GM21737 (cell line): ENCODE measurements at regions not wholly inside any gene's neighbourhood (a gene's known extent, or its start where the extent isn't known, plus 50 kb on each side); places are given as distances from the start of the nearest gene placed in this dataset.

ENCODE experiments used
- ATAC-seq: cut with Tn5 transposase; IDR thresholded peaks from one replicate; pipeline ENCODE4 v1.9.1; 2021; ENCODE audit warnings: mild to moderate bottlenecking, moderate library complexity; ENCODE audit not compliant: unreplicated experiment

DNA sequence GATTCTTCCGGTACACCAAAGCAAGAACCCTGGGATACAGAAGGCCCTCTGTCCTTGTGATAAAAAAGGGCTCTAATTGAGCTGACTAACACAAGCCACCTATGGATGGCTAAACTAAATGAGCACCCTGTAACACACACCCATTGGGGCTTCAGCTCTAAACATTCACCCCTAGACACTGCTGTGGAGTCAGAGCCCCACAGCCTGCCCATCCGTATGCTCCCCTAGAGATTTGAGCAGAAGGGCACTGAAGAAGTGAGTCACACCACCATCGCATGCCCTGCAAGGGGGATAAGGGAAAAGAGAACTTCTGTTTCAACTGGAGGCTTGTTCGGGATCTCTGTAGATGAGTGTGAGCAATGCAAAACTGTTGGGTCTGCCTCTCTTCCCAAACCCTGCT, 545.2 kb downstream of the KCTD8 start:
- no peak for ATAC-seq

DNA sequence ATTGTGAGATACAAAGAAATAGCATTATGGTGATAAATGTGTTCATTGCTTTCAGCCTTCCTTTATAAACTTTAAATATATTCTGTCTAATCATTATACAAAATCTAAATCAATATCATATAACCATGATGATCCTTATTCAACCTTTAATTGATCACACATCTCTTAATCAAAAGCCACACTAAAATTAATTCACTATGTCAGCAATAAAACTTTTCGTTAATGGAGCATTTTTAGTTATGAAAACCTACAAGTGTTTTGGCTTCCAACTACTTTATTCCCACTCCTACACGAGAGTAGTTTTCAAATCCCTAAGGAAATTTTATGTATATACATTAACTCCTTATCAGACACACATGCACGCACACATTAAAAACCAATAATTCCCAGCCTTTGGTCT, 530.2 kb downstream of the KCTD8 start:
- no peak for ATAC-seq

DNA sequence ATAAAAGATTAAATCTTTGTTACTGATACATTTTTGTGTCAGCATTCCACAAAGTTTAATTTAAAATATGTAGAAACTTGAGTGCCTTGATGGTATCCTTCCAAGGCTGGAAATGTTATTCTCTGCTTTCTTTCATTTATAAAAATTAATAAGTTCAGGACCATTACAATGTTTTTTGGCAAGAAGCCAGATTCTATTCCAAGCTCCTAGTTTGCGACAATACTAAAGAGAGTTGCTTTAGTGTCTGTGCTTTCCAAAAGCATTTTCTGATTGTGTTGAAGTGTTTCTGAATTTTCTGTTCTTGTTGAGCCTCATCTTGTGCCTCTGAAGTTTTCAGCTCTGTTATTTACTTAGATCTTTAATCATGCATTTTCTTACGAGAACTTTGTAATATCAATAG, 516.2 kb downstream of the KCTD8 start:
- ATAC-seq, result no peak

DNA sequence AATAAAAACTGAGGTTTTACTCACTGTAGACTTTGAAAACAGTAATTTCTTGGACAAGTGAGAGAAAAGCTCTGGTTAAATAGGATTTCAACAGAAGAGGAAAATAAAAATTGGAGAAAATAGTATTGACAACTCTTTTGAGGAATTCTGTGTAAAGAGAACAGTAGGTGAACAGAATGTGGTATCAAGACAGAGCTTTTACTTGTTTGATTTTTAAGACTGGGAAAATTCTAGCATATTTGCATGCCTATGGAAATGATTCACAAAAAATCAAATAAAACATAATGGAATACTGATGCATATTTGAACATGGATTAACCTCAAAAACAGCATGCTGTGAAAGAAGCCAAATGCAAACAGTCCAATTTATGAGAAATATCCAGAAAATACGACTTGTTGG, 504.6 kb downstream of the KCTD8 start:
- ATAC-seq, result no peak

DNA sequence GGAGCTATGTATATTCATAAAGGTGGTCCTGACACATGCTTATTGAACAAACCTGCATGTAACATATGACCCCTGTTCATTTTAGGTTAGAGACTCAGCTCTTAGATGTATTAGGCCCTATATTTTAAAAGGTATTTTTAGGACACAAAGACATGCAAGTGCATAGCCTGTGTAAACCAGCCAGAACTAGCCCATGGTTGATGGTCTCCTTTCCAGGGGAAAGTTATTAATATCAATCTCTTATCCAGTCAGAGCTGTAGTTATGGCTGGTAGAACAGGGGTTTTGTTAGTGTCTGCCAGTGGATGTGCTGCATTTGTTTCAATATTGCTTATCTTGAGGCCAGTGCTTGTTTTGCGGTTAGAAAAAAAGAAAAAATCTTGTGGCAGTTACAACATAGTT, 488.6 kb downstream of the KCTD8 start:
- ATAC-seq, result no peak

DNA sequence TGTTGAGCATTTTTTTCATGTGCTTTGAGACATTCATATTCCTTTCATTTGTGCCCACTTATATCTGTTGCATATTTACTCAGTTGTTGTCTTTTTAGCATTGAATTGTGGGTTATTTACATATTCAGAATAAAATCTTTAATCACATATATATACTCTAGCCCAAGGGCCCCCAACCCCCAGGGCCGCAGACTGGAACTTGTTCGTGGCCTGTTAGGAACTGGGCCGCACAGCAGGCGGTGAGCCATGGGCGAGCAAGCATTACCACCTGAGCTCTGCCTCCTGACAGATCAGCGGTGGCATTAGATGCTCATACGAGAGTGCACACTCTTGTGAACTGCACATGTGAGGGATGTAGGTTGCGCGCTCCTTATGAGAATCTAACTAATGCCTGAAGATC, 480.6 kb downstream of the KCTD8 start:
- no peak for ATAC-seq

DNA sequence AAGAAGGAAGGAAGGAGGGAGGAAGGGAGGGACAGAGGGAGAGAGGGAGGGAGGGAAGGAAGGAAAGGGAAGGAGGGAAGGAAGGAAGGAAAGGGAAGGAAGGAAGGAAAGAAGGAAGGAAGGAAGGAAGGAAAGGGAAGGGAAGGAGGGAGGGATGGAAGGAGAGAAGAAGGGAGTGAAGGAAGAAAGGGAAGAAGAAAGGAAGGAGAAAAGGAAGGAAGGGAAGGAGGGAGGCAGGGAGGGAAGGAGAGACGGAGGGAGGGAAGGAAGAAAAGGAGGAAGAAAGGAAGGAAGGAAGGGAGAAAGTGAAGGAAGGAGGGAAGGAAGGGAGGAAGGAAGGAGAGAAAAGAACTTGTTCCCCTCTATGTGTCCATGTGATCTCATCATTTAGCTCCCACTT, 465.0 kb downstream of the KCTD8 start:
- ATAC-seq, result no peak

DNA sequence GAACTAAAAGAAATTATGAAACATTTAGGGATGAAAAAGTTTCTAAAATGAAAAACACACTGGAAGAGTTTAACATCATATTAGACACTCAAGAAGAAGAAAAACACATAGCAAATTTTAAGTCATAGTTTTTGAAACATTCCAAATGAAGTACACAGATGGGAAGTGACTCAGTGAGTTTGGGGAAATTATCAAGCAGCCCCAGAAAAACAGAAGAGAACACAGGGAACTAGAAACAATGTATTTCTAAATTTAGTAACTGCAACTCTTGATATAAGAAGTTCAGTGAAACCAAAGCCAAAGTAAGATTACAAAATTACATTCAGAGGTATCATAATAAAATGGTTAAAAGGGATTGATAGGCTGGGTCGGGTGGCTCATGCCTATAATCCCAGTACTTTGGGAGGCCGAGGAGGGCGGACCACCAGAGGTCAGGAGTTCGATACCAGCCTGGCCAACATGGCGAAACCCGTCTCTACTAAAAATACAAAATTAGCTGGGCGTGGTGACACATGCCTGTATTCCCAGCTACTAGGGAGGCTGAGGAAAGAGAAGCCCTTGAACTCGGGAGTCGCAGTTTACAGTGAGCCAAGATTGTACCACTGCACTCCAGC, 461.2 kb downstream of the KCTD8 start:
- ATAC-seq, result no peak

DNA sequence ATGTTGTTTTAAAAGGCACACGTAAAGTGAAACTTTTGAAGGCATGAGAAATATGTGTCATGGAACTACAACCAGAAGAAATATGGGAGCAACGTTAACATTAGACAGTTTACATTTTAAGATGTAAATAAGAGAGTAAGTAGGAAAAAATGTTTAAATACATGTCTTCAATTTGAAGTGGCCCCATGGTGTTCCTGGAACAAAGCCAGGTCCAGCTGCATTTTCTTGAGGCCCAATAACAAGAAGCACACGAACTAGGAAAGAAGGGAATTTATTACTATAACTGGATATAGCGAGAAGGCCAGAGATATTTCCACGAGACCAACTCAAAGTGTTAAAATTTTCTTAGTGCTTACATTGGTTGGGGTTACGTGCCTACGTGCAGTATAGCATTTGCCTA, 458.1 kb downstream of the KCTD8 start:
- no peak for ATAC-seq

DNA sequence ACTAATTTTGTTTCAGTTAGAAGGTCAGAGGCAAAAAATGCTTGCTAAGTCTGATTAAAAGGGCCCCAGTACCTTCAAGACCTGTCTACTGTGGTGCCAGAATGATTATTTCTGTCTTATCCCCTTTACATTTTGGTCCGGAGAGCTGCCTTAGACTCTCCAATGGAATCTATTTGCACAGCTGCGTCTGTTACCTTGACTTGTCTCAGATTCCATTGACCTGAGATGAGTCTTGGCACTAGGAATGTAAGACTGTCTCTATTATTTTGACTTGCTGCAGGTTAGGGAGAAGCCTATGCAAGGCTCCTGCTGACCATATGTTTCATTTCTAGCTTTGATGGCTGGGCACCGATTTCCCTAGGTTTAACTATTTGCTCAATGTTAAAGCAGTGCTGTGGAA, 457.6 kb downstream of the KCTD8 start:
- no peak for ATAC-seq

DNA sequence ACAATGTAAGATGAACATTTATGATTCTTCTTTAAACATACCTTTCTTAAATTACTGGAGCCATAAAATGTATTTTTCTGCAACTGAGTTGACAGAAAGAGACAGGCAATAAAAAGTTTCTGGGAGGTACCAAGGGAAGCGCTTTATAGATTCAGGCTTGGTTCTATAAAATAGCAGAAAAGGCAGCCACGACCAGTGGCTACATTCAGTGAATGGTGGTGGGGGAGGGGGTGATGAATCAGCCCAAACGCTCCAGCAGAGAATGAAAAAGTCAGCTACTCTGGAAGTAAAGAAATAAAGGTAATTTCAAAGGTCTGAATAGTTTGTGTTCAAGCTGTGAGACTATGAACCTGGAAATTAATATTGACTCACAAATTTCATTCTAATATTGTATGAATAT, 456.1 kb downstream of the KCTD8 start:
- no peak for ATAC-seq

DNA sequence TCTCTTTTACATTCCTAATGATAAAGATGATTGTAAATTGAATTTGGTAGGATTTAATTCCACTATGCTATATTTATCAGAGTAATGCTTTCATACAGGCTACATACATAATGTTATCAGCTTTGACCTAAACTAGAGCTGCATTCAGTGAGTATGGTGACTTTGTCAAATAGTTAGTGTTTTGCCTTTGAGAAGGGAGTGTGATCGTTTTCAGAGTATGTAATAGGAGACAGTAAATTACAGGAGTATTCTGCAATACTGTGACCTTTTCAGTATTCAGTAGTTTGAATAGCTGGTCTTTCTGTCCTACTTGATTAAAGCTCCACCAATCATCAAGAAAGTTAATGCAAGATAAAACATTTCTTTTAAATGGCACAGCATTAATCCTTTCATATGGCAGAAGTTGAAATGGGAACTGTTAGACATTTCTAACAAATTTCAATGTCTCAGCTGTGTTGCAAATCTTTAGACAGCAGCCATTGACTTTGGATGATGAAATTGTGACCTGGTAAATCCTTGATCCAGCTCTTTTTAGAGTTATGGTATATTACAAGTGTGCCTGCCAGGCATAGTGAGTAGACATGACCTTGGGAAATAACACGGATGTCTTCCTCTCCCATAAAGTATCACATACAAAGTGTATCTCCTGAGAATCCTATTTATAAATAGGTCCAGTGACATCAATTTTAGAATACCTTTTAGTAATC, 455.3 kb downstream of the KCTD8 start:
- no peak for ATAC-seq

DNA sequence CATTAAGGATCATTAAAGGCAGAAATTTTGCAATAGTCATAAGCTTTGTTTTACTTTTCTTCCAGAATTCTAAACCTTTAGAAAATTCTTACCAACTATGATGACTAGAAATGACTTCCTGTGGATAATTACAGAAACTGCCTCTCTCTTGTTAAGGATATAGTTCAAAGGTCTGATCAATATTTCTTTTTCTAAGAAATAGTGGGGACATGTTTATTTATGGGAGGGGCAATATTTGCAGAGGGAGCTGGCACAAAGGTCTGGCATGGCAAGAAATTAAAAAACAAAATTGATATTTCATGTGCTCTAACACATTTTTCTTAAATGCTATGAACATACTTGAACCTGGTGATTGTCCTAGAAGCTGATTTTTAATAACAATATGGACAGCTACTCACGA, 448.9 kb downstream of the KCTD8 start:
- ATAC-seq, result no peak

DNA sequence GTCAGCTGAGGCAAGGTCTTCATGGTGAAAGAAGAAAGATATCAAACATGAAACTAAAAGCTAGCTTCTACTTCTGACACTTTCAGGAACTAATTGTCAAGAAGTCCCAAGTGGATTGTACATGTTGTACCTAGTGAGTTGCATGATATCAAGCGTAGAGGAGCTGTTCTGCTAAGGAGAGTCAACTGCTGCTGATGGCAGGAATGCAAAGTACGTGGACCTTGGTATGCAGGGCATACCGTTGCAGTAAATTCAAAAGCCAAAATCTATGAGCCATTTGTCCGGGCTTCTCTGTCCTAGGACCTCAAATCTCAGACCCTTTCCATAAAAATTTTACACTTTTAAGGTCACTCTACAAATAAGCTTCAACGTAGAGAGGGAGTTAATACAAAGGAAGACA, 446.2 kb downstream of the KCTD8 start:
- ATAC-seq, result no peak

DNA sequence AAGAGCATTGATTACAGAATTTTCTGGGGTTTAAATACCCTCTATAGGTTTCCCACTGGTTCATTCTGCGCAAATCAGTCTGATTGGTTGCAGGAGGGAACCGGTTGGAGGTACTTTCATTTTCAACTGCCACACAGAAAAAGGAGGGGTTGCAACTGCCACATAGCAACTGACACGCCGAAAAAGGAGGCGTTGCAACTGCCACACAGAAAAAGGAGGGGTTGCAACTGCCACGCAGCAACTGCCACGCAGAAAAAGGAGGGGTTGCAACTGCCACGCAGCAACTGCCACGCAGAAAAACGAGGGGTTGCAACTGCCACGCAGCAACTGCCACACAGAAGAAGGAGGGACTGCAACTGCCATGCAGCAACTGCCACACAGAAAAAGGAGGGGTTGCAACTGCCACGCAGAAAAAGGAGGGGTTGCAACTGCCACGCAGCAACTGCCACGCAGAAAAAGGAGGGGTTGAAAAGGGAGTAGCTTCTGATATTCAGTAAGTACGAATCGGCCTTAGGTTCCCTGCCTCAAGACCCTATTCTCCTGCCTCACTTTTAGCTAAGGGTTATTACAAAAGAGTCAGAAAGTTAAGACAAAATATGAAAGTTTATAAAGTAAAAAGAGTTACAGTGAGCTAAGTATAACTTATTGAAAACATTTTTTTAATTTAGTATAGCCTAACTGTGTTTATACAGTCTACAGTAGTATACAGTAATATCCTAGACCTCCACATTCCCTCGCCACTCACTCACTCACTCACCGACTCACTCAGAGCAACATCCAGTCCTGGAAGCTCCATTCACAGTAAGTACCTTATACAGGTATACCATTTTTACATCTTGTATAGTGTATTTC, 431.8 kb downstream of the KCTD8 start:
- ATAC-seq, result no peak

DNA sequence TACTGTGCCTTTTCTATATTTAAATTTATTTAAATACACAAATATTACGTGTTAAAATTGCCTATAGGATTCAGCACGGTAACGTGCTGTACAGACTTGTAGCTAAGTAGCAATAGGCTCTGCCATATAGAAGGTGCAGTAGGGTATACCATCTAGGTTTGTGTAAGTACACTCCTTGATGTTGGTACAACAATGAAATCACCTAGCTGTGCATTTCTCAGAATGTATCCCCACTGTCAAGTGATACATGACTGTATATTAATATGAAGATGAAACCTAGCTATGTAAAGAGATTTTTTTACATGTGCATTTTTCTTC, 431.2 kb downstream of the KCTD8 start:
- ATAC-seq, result no peak

DNA sequence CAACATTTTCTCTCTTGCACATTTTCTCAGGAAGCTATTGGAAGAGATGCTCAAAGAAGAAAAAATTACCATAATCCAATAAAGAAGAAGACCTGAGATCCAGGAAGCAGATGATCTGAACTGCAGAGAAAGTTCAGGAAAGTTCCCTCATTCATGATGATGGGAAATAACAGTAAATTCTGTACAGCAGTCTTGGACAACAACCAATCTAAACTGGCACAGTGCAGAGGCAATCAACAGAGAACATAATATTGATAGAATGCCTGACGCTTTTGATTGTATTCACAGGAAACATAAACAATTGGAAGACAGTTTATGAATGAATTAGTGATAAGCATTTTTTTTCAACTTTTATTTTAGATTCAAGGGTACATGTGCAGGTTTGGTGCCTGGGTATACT, 428.9 kb downstream of the KCTD8 start:
- no peak for ATAC-seq

DNA sequence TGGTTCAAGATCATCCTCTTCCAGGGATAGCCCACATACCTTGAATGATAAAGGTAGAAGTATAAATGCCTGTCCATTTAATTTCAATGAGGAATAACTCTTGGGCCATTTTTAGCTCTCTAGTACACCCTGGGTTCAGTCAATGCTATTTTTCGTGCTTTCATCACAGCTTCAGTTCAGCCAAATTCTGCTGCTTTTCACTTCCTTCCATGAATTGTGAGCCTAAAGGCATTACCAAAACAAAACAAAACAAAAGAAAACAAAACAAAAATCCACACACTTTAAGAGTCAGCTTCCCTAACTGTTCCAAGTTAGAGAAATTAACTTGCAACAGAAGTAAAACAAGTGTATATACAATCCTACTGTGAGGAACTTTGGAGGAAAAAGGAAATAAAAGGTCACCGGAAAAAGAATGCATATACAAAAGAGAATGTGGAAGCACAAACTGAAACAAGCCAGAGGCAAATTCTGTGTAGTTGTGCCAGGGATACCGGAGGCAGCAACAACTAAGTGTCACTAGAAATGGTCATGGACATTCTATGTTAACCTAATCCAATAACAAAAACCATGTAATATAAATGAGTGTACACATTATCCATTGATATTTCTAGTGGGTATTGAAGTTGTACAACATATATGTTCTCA, 423.1 kb downstream of the KCTD8 start:
- ATAC-seq, result no peak

DNA sequence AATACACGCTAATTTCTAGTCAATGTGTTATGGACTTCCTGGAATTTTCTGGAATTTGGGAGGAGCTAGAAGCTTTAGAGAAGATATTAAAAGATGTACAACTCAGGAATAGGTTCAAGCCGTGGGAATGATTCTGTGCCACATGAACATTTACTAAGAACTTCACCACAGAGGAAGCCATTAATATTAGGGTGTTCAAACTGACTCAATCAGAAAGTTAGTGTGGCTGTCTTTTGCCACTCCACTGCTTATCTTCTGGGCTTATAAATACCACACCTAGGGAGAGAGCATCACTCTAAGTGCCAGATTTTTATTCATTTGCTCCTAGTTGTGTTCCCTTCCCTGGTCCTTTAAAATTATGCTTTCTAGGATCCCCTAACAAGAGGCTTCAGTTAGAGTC, 409.8 kb downstream of the KCTD8 start:
- no peak for ATAC-seq

DNA sequence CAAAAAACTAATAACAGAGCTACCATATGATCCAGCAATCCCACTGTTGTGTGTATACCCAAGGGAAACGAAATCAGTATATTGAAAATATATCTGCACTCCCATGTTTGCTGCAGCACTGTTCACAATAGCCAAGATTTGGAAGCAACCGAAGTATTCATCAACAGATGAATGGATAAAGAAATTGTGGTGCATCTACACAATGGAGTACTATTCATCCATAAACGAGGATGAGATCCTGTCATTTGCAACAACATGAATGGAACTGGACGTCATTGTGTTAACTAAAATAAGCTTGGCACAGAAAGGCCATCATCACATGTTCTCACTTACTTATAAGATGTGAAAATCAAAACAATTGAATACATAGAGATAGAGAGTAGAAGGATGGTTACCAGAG, 402.1 kb downstream of the KCTD8 start:
- ATAC-seq, result no peak

DNA sequence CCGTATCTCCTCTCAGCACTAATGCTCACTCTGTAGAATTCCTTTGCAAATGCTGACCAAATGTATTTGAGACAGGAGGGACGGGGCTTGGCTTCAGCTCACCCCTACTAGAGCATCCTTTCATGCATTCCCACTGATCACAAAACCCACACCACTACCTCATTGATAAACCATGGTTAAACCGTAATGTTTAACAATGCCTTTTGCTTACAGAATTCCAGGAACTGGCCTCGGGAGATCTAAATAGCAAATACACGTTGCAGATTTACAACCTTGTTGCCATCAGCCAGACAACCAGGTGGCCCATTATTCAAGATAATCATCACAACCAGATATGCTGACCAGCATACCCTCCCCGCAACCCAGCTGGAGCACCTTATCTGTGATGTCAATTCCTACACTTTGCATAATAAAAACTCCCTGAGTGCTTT, 391.9 kb downstream of the KCTD8 start:
- ATAC-seq, result no peak

DNA sequence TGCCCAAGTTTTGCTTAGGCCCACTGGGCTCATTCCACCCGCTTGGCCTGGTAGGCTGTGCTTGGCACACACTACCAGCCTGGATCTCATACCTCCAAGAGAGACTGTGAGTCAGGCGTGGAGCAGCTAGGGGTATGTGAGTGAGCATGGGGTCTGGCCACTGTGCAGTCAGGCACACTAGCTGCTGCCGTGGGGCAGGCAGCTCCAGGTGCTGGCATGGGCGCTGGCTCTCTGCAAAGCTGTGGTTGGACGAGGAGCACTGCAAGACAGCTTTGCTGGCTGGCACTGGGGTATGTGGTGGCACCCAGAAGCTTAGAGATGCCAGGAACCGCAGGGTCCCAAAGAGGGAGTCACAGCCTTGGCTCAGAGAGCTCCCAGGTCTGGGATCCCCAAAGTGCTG, 377.8 kb downstream of the KCTD8 start:
- no peak for ATAC-seq
